ENCODE measurements at regions not wholly inside any gene's neighbourhood (a gene's known extent, or its start where the extent isn't known, plus 50 kb on each side); places are given as distances from the start of the nearest gene placed in this dataset.
"Not testable (repeated sequence)": the region's sequence is repeated elsewhere in the genome, so short reads cannot be mapped to it uniquely, and the experiment has no call there.

- Mint-ChIP-seq H3K36me3 (ENCODE audit: insufficient read depth, unreplicated experiment) (no peaks in the 10 kb centered on the region), H3K27ac (ENCODE audit: unreplicated experiment) (no peak overlapping the region), H3K4me1 (ENCODE audit: low read depth, unreplicated experiment) (no peaks in the 10 kb centered on the region), H3K4me3 (ENCODE audit: low read depth, unreplicated experiment) (no peak overlapping the region), H3K9me3 (ENCODE audit: low read depth, unreplicated experiment) (peaks cover 3% of the 10 kb centered on the region), H3K27me3 (ENCODE audit: unreplicated experiment) (peaks cover 2% of the 10 kb centered on the region)
- no peak for DNase-seq
- CTCF ChIA-PET: interaction anchor here (0.5 kb wide), 1 partner anchor 58 kb away, joined by 3 read pairs; no protein-coding TSS in a partner anchor
- no TSS peak for BruUV-seq (replicated peaks)
- no peak for TF ChIP-seq CTCF (IDR thresholded peaks at IDR 0.05; ENCODE audit: unreplicated experiment)
- intact Hi-C loops (cut with micrococcal nuclease; ENCODE audit: unreplicated experiment): no loop called here
Observed at GRCh38 chr15:92763459-92763858, 107.9 kb upstream of the FAM174B start.

- DNase-seq; CTCF ChIA-PET; H3K4me3 Mint-ChIP-seq (ENCODE audit: low read depth, unreplicated experiment); H3K4me1 Mint-ChIP-seq (ENCODE audit: low read depth, unreplicated experiment); H3K27ac Mint-ChIP-seq (ENCODE audit: unreplicated experiment); BruUV-seq (replicated peaks); H3K36me3 Mint-ChIP-seq (ENCODE audit: insufficient read depth, unreplicated experiment); intact Hi-C loops (cut with micrococcal nuclease; ENCODE audit: unreplicated experiment); H3K27me3 Mint-ChIP-seq (ENCODE audit: unreplicated experiment); H3K9me3 Mint-ChIP-seq (ENCODE audit: low read depth, unreplicated experiment): not testable (repeated sequence)
Observed at GRCh38 chr15:92768131-92768530, 112.6 kb upstream of the FAM174B start.

- no TSS peak for BruUV-seq (replicated peaks)
- no peak for TF ChIP-seq CTCF (IDR thresholded peaks at IDR 0.05; ENCODE audit: unreplicated experiment)
- intact Hi-C loops (cut with micrococcal nuclease; ENCODE audit: unreplicated experiment): no loop called here
- CTCF ChIA-PET: interaction anchor here (0.6 kb wide), 1 partner anchor 35 kb away, joined by 3 read pairs; no protein-coding TSS in a partner anchor
- Mint-ChIP-seq H3K4me1 (ENCODE audit: low read depth, unreplicated experiment) (no peaks in the 10 kb centered on the region), H3K27me3 (ENCODE audit: unreplicated experiment) (no peaks in the 10 kb centered on the region), H3K9me3 (ENCODE audit: low read depth, unreplicated experiment) (no peaks in the 10 kb centered on the region), H3K4me3 (ENCODE audit: low read depth, unreplicated experiment) (no peak overlapping the region), H3K27ac (ENCODE audit: unreplicated experiment) (no peak overlapping the region), H3K36me3 (ENCODE audit: insufficient read depth, unreplicated experiment) (no peaks in the 10 kb centered on the region)
- DNase-seq: no peak
Observed at GRCh38 chr15:92770641-92771040, 115.1 kb upstream of the FAM174B start.

GRCh38 chr15:92772061-92772460 is 116.5 kb upstream of the FAM174B start:
- no peak overlapping the region for H3K27ac Mint-ChIP-seq (ENCODE audit: unreplicated experiment)

More at GRCh38 chr15:92772061-92772460, 116.5 kb upstream of the FAM174B start:
- Mint-ChIP-seq H3K36me3 (ENCODE audit: insufficient read depth, unreplicated experiment) (no peaks in the 10 kb centered on the region), H3K9me3 (ENCODE audit: low read depth, unreplicated experiment) (no peaks in the 10 kb centered on the region), H3K27me3 (ENCODE audit: unreplicated experiment) (no peaks in the 10 kb centered on the region), H3K4me1 (ENCODE audit: low read depth, unreplicated experiment) (no peaks in the 10 kb centered on the region), H3K4me3 (ENCODE audit: low read depth, unreplicated experiment) (no peak overlapping the region)
- DNase-seq: no peak
- intact Hi-C loops (cut with micrococcal nuclease; ENCODE audit: unreplicated experiment): no loop called here
- no peak for TF ChIP-seq CTCF (IDR thresholded peaks at IDR 0.05; ENCODE audit: unreplicated experiment)
- CTCF ChIA-PET: interaction anchor here (0.5 kb wide), 1 partner anchor 402 kb away, joined by 5 read pairs; no protein-coding TSS in a partner anchor
- BruUV-seq (replicated peaks): no TSS peak

Data from Calu3 (cell line).